H9 (cell line): ENCODE measurements at regions not wholly inside any gene's neighbourhood (a gene's known extent, or its start where the extent isn't known, plus 50 kb on each side); places are given as distances from the start of the nearest gene placed in this dataset.

ENCODE experiments used
- DNase-seq: peaks from one replicate; pipeline ENCODE4 v3.0.0-alpha.2; 2017
- H2AFZ ChIP-seq: one replicate; pipeline ENCODE4 v1.6.1; 2013; ENCODE audit warnings: mild to moderate bottlenecking, low read length, control low read depth, moderate library complexity
- H2AK5ac ChIP-seq: 2 replicates; pipeline ENCODE4 v1.6.1; 2013; ENCODE audit warnings: low read length, control low read depth, mixed read lengths; ENCODE audit not compliant: insufficient read length
- H2BK120ac ChIP-seq: one replicate; pipeline ENCODE4 v1.6.1; 2013; ENCODE audit warnings: low read depth, mild to moderate bottlenecking, low read length, control low read depth, inconsistent platforms; ENCODE audit not compliant: poor library complexity, severe bottlenecking
- H2BK12ac ChIP-seq: 2 replicates; pipeline ENCODE4 v1.6.1; 2013; ENCODE audit warnings: low read length, control low read depth, mixed read lengths, low read depth; ENCODE audit not compliant: insufficient read length
- H2BK15ac ChIP-seq: 2 replicates; pipeline ENCODE4 v1.6.1; 2013; ENCODE audit warnings: low read depth, low read length, control low read depth
- H2BK20ac ChIP-seq: one replicate; pipeline ENCODE4 v1.6.1; 2013; ENCODE audit warnings: low read depth, mild to moderate bottlenecking, low read length, control low read depth, inconsistent platforms; ENCODE audit not compliant: poor library complexity, severe bottlenecking
- H2BK5ac ChIP-seq: 2 replicates; pipeline ENCODE4 v1.6.1; 2013; ENCODE audit warnings: low read length, control low read depth, mixed read lengths; ENCODE audit not compliant: insufficient read length
- H3K14ac ChIP-seq: 2 replicates; pipeline ENCODE4 v1.6.1; 2013; ENCODE audit warnings: low read length, control low read depth; ENCODE audit not compliant: insufficient read depth
- H3K18ac ChIP-seq: 2 replicates; pipeline ENCODE4 v1.6.1; 2013; ENCODE audit warnings: low read depth, mild to moderate bottlenecking, mixed read lengths, low read length, control low read depth; ENCODE audit not compliant: insufficient read length
- H3K23ac ChIP-seq: 2 replicates; pipeline ENCODE4 v1.6.1; 2013; ENCODE audit warnings: low read length, control low read depth, mixed read lengths, low read depth; ENCODE audit not compliant: insufficient read length
- H3K23me2 ChIP-seq: 2 replicates; pipeline ENCODE4 v1.6.1; 2013; ENCODE audit warnings: low read depth, mild to moderate bottlenecking, mixed read lengths, low read length, control low read depth; ENCODE audit not compliant: insufficient read length, poor library complexity, severe bottlenecking
- H3K27ac ChIP-seq: 2 replicates; pipeline ENCODE4 v1.5.1; 2013; ENCODE audit warnings: low read length, control low read depth, mixed read lengths, low read depth; ENCODE audit not compliant: insufficient read length
- H3K27me3 ChIP-seq: 2 replicates; pipeline ENCODE4 v1.6.1; 2013; ENCODE audit warnings: low read length, control low read depth, inconsistent platforms; ENCODE audit not compliant: insufficient read depth
- H3K4ac ChIP-seq: 2 replicates; pipeline ENCODE4 v1.6.1; 2013; ENCODE audit warnings: low read depth, mild to moderate bottlenecking, control low read depth, inconsistent platforms, low read length, moderate library complexity
- H3K4me1 ChIP-seq: 2 replicates; pipeline ENCODE4 v1.6.1; 2013; ENCODE audit warnings: low read length, control low read depth, inconsistent platforms; ENCODE audit not compliant: insufficient read depth
- H3K4me2 ChIP-seq: 2 replicates; pipeline ENCODE4 v1.6.1; 2013; ENCODE audit warnings: low read length, control low read depth, mixed read lengths; ENCODE audit not compliant: insufficient read length, insufficient read depth
- H3K56ac ChIP-seq: 2 replicates; pipeline ENCODE4 v1.6.1; 2013; ENCODE audit warnings: low read depth, mild to moderate bottlenecking, mixed read lengths, low read length, control low read depth; ENCODE audit not compliant: insufficient read length
- H3K79me1 ChIP-seq: 2 replicates; pipeline ENCODE4 v1.6.1; 2013; ENCODE audit warnings: low read depth, mild to moderate bottlenecking, moderate library complexity, low read length, control low read depth, inconsistent platforms; ENCODE audit not compliant: insufficient read depth, poor library complexity, severe bottlenecking
- H3K79me2 ChIP-seq: 2 replicates; pipeline ENCODE4 v1.6.1; 2013; ENCODE audit warnings: low read length, control low read depth, inconsistent platforms; ENCODE audit not compliant: insufficient read depth
- H3K9ac ChIP-seq: 2 replicates; pipeline ENCODE4 v1.6.1; 2013; ENCODE audit warnings: low read length, control low read depth, mixed read lengths; ENCODE audit not compliant: insufficient read length; ENCODE audit errors: extremely low read depth
- H3K9me3 ChIP-seq: one replicate; pipeline ENCODE4 v1.6.1; 2013; ENCODE audit warnings: low read depth, low read length, inconsistent platforms; ENCODE audit not compliant: control insufficient read depth
- H3T11ph ChIP-seq: one replicate; pipeline ENCODE4 v1.6.1; 2013; ENCODE audit warnings: mild to moderate bottlenecking, low read length, control low read depth, inconsistent platforms
- H4K20me1 ChIP-seq: one replicate; pipeline ENCODE4 v1.6.1; 2013; ENCODE audit not compliant: control insufficient read depth, insufficient read length, insufficient read depth
- H4K5ac ChIP-seq: 2 replicates; pipeline ENCODE4 v1.6.1; 2013; ENCODE audit warnings: low read depth, mild to moderate bottlenecking, mixed read lengths, low read length, control low read depth; ENCODE audit not compliant: insufficient read length
- H4K8ac ChIP-seq: replicated peaks from 2 replicates; pipeline ENCODE4 v1.6.1; 2013; ENCODE audit warnings: low read length, control low read depth, mixed read lengths, low read depth; ENCODE audit not compliant: insufficient read length
- H4K91ac ChIP-seq: 2 replicates; pipeline ENCODE4 v1.6.1; 2013; ENCODE audit warnings: low read depth, mild to moderate bottlenecking, moderate library complexity, mixed read lengths, low read length, control low read depth; ENCODE audit not compliant: insufficient read length
- H3K27ac Mint-ChIP-seq, 3 experiments: 2 replicates in 2 of 3; 3 replicates in 1 of 3; pipeline ENCODE4 v1.8.0; 2020 to 2021; ENCODE audit warnings: mixed read lengths in 3 of 3, mild to moderate bottlenecking in 1 of 3, moderate library complexity in 1 of 3
- H3K27me3 Mint-ChIP-seq: 2 replicates; pipeline ENCODE4 v1.8.0; 2021; ENCODE audit warnings: low read depth, mild to moderate bottlenecking, moderate library complexity, mixed read lengths
- H3K36me3 Mint-ChIP-seq, 3 experiments: 2 replicates in 2 of 3; 3 replicates in 1 of 3; pipeline ENCODE4 v1.8.0; 2020 to 2021; ENCODE audit warnings: low read depth in 3 of 3, mixed read lengths in 3 of 3; ENCODE audit not compliant: insufficient read depth in 1 of 3
- H3K4me1 Mint-ChIP-seq, 2 experiments: 2 replicates each; pipeline ENCODE4 v1.8.0; 2020; ENCODE audit warnings: mixed read lengths in 2 of 2
- H3K4me3 Mint-ChIP-seq, 2 experiments: 2 replicates in 1 of 2; 3 replicates in 1 of 2; pipeline ENCODE4 v1.8.0; 2020 to 2021; ENCODE audit warnings: mild to moderate bottlenecking in 2 of 2, mixed read lengths in 2 of 2, moderate library complexity in 1 of 2
- H3K9me3 Mint-ChIP-seq, 2 experiments: 2 replicates in 1 of 2; 3 replicates in 1 of 2; pipeline ENCODE4 v1.8.0; 2020; ENCODE audit warnings: mild to moderate bottlenecking in 2 of 2, mixed read lengths in 2 of 2, moderate library complexity in 1 of 2
- CTCF ChIP-seq: fragments of 200-600 bp; sonication (generic); conservative IDR thresholded peaks from 3 replicates; pipeline ENCODE4 v1.8.0; 2021; ENCODE audit warnings: antibody characterized with exemption, mild to moderate bottlenecking
- WGBS: extraction: QIAGEN DNeasy Blood & Tissue Kit; methylation state at CpG from one replicate; pipeline ENCODE4 v1.1.7; 2013; ENCODE audit warnings: missing lambda C conversion rate, low lambda C conversion rate, mixed read lengths; ENCODE audit not compliant: insufficient read length; ENCODE audit errors: extremely low coverage; 5-methylcytosine and 5-hydroxymethylcytosine counted together

GRCh38 chr14:38546932-38547551 lies 291.1 kb upstream of the CLEC14A start:
- no peak overlapping the region for H3K56ac ChIP-seq
- Mint-ChIP-seq H3K9me3 (no peaks in the 10 kb centered on the region; a peak in 2 of 5 replicates), H3K36me3 (peaks cover 0 to 2% (median 0%) of the 10 kb centered on the region in 3 experiments; a peak in 2 of 7 replicates), H3K27ac (no peak overlapping the region; a peak in 1 of 7 replicates), H3K4me1 (peaks cover 6 to 7% of the 10 kb centered on the region in 2 experiments; a peak in 3 of 4 replicates), H3K4me3 (no peak overlapping the region), H3K27me3 (no peaks in the 10 kb centered on the region; the same call in 1 of the 2 replicates)
- H4K8ac ChIP-seq, result no peak overlapping the region
- no peak overlapping the region for H2BK5ac ChIP-seq
- no peaks in the 10 kb centered on the region for H3K4me1 ChIP-seq
- no peak overlapping the region for H2BK120ac ChIP-seq
- H3K4me2 ChIP-seq, result no peak overlapping the region
- no peak overlapping the region for H2AFZ ChIP-seq
- no peak overlapping the region for H3K27ac ChIP-seq
- no peak overlapping the region for H2AK5ac ChIP-seq
- H3K9ac ChIP-seq, result no peak overlapping the region
- no peak for DNase-seq
- H3K4ac ChIP-seq, result no peak overlapping the region
- no peak overlapping the region for H3K23ac ChIP-seq
- no peak overlapping the region for H4K5ac ChIP-seq
- no peak overlapping the region for H3K18ac ChIP-seq
- no peaks in the 10 kb centered on the region for H3K27me3 ChIP-seq
- H4K91ac ChIP-seq, result no peak overlapping the region
- no peak overlapping the region for H2BK15ac ChIP-seq
- no peak overlapping the region for H2BK12ac ChIP-seq
- no peak overlapping the region for H2BK20ac ChIP-seq
- no peaks in the 10 kb centered on the region for H4K20me1 ChIP-seq
- no peak for TF ChIP-seq CTCF
- H3K79me1 ChIP-seq, result no peaks in the 10 kb centered on the region
- H3K9me3 ChIP-seq, result no peaks in the 10 kb centered on the region
- H3K79me2 ChIP-seq, result no peaks in the 10 kb centered on the region
- H3K14ac ChIP-seq, result no peak overlapping the region
- H3K23me2 ChIP-seq, result no peaks in the 10 kb centered on the region
- no CpG with 5 or more reads among the region's 2 CpGs for WGBS
- no peak overlapping the region for H3T11ph ChIP-seq
